Endothelial cell of umbilical vein (primary cell): ENCODE measurements at regions not wholly inside any gene's neighbourhood (a gene's known extent, or its start where the extent isn't known, plus 50 kb on each side); places are given as distances from the start of the nearest gene placed in this dataset.

Experiments
- CTCF ChIP-seq, 2 donors: IDR thresholded peaks; 1 replicate in 1 of 2; 2 replicates in 1 of 2; pipeline ENCODE4 v1.5.1; 2011; ENCODE audit warnings: low read length in 2 of 2, mild to moderate bottlenecking in 2 of 2, moderate library complexity in 2 of 2, control low read depth in 1 of 2, inconsistent platforms in 1 of 2, low read depth in 1 of 2; ENCODE audit not compliant: insufficient read depth in 1 of 2; ENCODE audit errors: extremely low read depth in 1 of 2
- EZH2 ChIP-seq: IDR thresholded peaks from 2 replicates; pipeline ENCODE4 v1.6.1; 2012; ENCODE audit warnings: borderline replicate concordance, low read depth, mild to moderate bottlenecking, moderate library complexity, low read length, inconsistent platforms; ENCODE audit not compliant: severe bottlenecking
- FOS ChIP-seq: IDR thresholded peaks from 2 replicates; pipeline ENCODE4 v1.6.1; 2011; ENCODE audit warnings: mild to moderate bottlenecking, low read length, moderate library complexity, borderline replicate concordance; ENCODE audit not compliant: insufficient read depth
- JUN ChIP-seq: IDR thresholded peaks from 2 replicates; pipeline ENCODE4 v1.6.1; 2011; ENCODE audit warnings: borderline replicate concordance, low read depth; ENCODE audit not compliant: insufficient read length, insufficient read depth
- MAX ChIP-seq: IDR thresholded peaks from 2 replicates; pipeline ENCODE4 v1.6.1; 2011; ENCODE audit not compliant: insufficient read depth, insufficient read length
- MYC ChIP-seq: IDR thresholded peaks from one replicate; pipeline ENCODE4 v1.6.1; 2011; ENCODE audit warnings: mild to moderate bottlenecking, low read depth, low read length
- POLR2A ChIP-seq: IDR thresholded peaks from 2 replicates; pipeline ENCODE4 v1.6.1; 2012; ENCODE audit warnings: low read depth, mild to moderate bottlenecking, control low read depth, low read length
- POLR2AphosphoS5 ChIP-seq: IDR thresholded peaks from 2 replicates; pipeline ENCODE4 v1.6.1; 2012; ENCODE audit warnings: low read depth, mild to moderate bottlenecking, control low read depth, low read length, moderate library complexity; ENCODE audit not compliant: insufficient read depth

GRCh38 chr20:6434131-6434530 is 311.3 kb upstream of the FERMT1 start:
- no peak for TF ChIP-seq CTCF (IDR thresholded peaks at IDR 0.05; ENCODE audit: extremely low read depth in 1 of 2, insufficient read depth in 1 of 2, low read depth in 1 of 2, low read length in 2 of 2)
- no peak for TF ChIP-seq FOS
- no peak for TF ChIP-seq MAX
- no peak for TF ChIP-seq POLR2AphosphoS5
- TF ChIP-seq EZH2 = no peak
- TF ChIP-seq JUN = no peak
- no peak for TF ChIP-seq MYC
- TF ChIP-seq POLR2A = no peak
